GM12875 (cell line): ENCODE measurements at regions not wholly inside any gene's neighbourhood (a gene's known extent, or its start where the extent isn't known, plus 50 kb on each side); places are given as distances from the start of the nearest gene placed in this dataset.

Source experiments
- H3K4me3 ChIP-seq: one replicate; pipeline ENCODE4 v1.5.1; 2011; ENCODE audit warnings: low read depth, low read length, control low read depth
- TF ChIP-seq, protein P1 (sequence below): IDR thresholded peaks from 2 replicates; pipeline ENCODE4 v1.5.1; 2011; ENCODE audit warnings: low read depth, mild to moderate bottlenecking, control low read depth, inconsistent platforms, low read length, moderate library complexity, borderline replicate concordance; ENCODE audit not compliant: insufficient read depth

DNA sequence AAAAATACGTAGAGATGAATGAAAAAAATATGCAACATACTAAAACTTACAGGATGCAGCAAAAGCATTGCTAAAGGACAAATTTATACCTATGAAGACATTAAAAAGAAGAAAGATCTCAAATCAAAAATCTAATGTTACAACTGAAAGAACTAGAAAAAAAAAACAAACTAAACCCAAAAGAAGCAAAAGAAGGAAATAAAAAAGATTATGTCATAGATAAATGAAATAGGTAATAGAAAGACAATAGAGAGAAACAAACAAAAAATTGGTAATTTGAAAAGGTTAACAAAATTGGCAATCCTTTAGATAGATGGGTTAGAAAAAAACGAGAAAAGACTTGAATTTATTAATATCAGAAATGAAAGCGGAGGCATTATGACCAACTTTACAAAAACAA is 1000.2 kb downstream of the TLE4 start:
- TF ChIP-seq, protein P1, sequence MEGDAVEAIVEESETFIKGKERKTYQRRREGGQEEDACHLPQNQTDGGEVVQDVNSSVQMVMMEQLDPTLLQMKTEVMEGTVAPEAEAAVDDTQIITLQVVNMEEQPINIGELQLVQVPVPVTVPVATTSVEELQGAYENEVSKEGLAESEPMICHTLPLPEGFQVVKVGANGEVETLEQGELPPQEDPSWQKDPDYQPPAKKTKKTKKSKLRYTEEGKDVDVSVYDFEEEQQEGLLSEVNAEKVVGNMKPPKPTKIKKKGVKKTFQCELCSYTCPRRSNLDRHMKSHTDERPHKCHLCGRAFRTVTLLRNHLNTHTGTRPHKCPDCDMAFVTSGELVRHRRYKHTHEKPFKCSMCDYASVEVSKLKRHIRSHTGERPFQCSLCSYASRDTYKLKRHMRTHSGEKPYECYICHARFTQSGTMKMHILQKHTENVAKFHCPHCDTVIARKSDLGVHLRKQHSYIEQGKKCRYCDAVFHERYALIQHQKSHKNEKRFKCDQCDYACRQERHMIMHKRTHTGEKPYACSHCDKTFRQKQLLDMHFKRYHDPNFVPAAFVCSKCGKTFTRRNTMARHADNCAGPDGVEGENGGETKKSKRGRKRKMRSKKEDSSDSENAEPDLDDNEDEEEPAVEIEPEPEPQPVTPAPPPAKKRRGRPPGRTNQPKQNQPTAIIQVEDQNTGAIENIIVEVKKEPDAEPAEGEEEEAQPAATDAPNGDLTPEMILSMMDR = no peak
- no peak overlapping the region for H3K4me3 ChIP-seq

DNA sequence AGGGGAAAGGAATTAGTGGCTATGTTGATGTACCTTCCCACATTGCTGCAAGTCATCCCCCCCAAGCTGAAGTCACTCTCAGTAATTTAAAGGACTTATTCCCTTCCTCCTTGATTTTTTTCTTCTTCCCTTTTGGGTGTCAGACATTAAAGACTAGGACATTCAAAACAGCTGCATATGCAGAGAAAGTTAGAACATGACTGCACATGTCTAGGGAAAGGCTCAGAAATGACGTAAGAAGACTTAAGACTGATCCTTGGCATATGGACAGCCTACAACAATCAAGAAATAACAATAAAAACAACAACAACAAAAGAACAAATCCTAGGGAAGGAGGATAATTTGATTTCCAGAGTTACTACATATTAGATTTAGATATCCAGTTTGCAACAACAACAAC is 997.5 kb downstream of the TLE4 start:
- TF ChIP-seq, protein P1 = no peak

DNA sequence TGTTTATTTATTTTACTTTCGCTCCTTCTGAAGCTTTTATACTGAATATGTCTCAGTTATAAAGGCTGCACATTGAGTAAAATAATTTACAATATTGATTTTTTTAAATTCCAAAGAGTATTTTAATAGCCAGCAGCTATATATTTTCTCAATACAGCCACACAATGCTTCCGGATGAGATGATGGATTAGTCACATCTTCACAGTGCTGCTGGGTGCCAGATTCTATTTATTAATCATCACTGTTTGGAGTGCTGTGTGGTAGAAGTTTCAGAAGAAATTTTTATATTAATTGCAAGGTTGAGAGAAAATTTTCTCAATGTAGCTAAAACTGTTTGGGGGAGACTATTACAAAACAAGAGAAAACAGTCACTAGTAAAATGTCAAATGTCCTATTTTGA is 989.8 kb downstream of the TLE4 start:
- H3K4me3 ChIP-seq = no peak overlapping the region
- TF ChIP-seq, protein P1 = no peak

More for the DNA sequence above, 997.5 kb downstream of the TLE4 start:
- no peak overlapping the region for H3K4me3 ChIP-seq

DNA sequence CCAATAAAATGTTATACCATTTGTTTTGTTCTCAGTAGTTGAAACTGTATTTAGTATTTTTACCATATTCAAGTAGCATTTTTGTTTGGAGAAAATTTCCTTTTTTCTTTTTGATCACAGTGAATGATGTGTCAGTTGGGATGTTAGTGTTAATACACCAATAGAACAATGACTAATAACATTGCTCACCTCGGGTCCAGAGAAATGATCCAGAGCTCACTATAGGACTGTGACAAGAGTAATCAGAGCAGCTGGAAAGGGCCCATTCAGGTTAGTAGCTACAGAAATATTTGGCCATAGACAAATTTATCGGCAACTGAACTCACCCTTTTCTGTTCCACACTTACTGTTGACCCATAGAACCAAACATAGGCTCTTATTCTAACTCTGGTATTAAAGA is 989.2 kb downstream of the TLE4 start:
- TF ChIP-seq, protein P1 = no peak
- H3K4me3 ChIP-seq = no peak overlapping the region

DNA sequence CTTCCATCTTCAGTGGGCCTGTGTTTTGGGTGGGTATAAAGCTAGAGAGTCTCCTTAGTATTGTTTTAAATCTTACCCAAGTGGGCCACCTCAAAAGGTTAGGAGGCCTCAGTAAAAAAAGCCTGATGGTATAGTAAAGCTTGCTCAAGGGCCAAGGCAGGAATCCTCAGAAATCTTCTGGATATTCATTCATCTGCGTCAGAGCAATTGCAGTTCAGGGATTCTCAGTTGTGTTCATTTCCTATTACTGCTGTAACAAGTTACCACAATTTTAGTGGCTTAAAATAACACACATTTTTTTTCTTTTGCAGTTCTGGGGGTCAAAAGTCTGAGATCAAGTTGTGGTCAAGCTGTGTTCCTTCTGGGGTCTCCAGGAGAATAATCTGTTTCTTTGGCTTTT is 985.5 kb downstream of the TLE4 start:
- no peak overlapping the region for H3K4me3 ChIP-seq
- TF ChIP-seq, protein P1 = no peak

DNA sequence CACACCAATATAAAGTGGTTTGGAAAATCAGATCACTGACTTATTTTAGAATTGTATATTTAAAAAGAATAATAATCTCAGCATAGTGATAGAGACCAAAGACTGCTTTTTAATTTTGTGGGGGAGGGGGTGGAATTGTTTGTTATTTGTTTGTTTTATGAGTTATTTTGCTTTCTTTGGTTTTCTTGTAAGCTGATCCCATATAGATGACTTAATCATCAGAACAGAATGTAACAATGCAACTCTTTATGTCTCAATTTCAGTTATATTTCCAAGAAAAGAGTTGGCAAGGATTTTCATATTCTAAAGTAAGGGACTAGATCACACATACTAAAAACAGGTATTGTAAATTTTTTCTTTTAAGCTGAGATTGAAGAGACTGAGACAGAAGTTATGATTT is 984.9 kb downstream of the TLE4 start:
- H3K4me3 ChIP-seq = no peak overlapping the region
- TF ChIP-seq, protein P1 = no peak

DNA sequence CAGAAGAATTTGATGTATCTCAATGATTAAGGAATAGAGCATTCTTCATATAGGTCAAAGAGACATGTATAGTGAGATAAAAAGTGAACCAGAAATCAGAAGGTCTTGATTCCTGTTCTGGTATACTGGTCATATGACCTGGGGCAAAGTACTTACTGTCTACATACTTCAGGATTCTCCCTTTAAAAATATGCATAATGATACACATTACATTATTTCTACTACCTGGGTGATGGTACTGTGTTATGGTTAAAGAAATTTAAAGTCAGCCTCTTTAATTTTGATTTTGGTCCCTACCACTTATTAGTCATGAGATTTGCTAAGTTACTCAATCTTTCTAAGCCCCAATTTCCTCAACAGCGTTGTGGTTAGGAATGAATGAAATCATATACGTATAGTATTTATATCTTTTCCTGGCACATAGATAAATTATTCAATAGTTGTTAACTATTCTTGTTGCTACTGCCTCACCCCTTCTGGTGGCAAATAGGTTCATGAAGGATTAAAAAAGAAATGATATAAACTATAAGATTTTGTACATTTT is 984.1 kb downstream of the TLE4 start:
- TF ChIP-seq, protein P1 = no peak
- H3K4me3 ChIP-seq = no peak overlapping the region
